ENCODE measurements at regions not wholly inside any gene's neighbourhood (a gene's known extent, or its start where the extent isn't known, plus 50 kb on each side); places are given as distances from the start of the nearest gene placed in this dataset.

GRCh38 chrX:100512471-100512870 lies 72.3 kb upstream of the TNMD start:
- no peak for DNase-seq

GRCh38 chrX:100494646-100495370 lies 84.7 kb upstream of the PCDH19 start:
- peak; percentile 47 for DNase-seq

- DNase-seq, result no peak
Observed at GRCh38 chrX:100491174-100491573, 81.1 kb upstream of the PCDH19 start.

DNA sequence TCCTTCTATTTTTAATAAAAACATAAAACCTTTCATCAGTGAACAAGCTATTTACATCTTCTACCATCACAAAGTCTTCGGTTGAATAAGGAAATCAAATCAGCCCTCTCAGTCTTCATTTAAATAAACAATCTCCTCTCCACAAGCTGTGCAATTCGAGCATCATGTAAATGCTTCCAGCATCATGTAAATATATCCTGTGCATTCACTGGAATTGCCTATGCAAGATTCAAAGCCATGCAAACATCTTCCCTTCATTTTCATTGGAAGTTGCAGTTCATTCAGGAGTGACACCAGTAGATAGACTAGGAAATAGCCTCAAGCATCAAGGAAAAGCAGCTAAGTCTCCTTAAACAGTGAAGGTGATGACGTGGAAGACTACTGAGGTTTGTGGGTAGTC lies 77.7 kb upstream of the PCDH19 start:
- no peak for DNase-seq

GRCh38 chrX:100484971-100485370 lies 74.9 kb upstream of the PCDH19 start:
- no peak for DNase-seq

DNA sequence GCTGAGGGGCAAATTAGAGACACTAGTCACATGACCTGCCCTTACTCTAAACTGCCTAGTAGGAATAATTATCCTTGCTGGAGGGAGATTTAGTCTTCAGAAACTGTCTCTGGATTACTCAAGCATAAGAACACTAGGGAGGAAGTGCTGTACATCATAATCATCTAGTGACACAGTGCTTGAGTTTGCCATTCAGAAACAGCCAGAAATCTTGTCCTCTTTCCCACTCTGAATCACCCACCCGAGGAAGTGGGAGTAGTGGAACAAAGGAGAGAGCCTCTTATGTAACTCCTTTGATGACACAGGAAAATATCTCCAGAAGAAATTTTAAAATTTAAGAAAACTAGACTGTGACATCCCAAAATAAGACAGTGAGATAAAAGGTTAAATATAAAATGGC lies 69.3 kb upstream of the PCDH19 start:
- DNase-seq, result no peak

DNA sequence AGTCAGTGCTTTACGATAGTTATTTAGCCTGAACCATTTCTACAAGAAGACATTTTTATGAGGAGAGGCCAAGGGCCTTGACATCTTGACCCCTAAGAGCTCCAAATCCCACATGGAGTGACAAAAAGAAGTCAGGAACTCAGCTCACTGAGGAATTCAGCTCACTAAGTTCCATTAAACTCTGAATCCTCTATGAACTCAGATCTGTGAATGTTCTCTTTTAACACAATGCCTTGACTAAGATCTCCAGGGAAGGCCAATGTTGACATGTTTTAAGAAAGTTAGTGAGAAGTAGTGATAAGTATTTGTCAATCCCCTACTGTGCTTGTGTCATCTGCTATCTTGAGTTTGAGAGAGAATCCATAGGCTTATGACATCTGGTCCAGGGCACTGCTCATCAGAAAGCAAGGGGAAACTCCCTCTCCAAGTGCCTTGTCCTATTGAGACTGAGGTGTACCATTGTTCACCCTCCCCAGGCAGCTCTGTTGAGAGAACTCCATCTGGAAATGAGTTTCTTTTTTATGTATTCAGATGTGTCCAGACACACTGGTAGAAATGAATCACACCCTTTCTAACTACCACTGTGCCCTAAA lies 68.7 kb upstream of the PCDH19 start:
- no peak for DNase-seq

GRCh38 chrX:100477958-100478357 lies 67.9 kb upstream of the PCDH19 start:
- peak; percentile 54 for DNase-seq

DNA sequence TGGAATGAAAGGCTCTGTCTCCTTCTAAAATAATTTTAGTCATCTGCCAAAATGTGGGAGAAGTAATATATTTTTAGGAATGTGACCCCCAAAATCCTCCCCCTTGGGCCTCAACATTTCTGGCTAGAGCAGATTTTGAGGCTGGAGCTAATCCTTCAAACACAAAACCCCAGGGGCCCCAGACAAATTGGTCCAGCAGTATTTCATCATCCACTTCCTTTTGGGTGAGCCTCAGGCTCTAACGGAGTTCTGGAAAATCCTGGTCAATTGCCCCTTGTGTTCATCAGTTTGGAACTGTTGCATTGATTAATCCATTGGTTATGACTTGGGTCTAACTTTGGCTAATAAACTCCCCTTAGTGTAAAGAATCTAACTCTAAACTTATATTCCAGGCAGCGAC lies 67.4 kb upstream of the PCDH19 start:
- peak; percentile 65 for DNase-seq

Data from right forelimb (tissue), 1 donor.